ENCODE measurements at regions not wholly inside any gene's neighbourhood (a gene's known extent, or its start where the extent isn't known, plus 50 kb on each side); places are given as distances from the start of the nearest gene placed in this dataset.
"Not testable (repeated sequence)": the region's sequence is repeated elsewhere in the genome, so short reads cannot be mapped to it uniquely, and the experiment has no call there.

DNA sequence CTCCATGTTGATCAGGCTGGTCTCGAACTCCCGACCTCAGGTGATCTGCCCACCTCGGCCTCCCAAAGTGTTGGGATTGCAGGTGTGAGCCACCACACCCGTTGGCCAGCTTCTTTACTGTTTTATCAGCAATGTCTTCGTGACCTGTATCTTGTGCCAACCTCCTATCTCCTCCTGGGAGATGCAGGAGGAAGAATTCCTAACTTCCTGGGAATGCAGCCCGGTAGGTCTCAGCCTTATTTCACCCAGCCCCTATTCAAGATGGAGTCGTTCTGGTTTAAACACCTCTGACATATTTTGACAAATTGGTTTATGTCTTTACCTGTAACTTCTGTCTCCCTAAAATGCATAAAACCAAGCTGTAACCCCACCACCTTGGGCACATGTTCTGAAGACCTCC, 491.3 kb upstream of the AUTS2 start:
- TF ChIP-seq, protein P1, sequence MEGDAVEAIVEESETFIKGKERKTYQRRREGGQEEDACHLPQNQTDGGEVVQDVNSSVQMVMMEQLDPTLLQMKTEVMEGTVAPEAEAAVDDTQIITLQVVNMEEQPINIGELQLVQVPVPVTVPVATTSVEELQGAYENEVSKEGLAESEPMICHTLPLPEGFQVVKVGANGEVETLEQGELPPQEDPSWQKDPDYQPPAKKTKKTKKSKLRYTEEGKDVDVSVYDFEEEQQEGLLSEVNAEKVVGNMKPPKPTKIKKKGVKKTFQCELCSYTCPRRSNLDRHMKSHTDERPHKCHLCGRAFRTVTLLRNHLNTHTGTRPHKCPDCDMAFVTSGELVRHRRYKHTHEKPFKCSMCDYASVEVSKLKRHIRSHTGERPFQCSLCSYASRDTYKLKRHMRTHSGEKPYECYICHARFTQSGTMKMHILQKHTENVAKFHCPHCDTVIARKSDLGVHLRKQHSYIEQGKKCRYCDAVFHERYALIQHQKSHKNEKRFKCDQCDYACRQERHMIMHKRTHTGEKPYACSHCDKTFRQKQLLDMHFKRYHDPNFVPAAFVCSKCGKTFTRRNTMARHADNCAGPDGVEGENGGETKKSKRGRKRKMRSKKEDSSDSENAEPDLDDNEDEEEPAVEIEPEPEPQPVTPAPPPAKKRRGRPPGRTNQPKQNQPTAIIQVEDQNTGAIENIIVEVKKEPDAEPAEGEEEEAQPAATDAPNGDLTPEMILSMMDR (conservative IDR thresholded peaks at IDR 0.05; ENCODE audit: low read depth, low read length) = not testable (repeated sequence)
- not testable (repeated sequence) for TF ChIP-seq EZH2phosphoT487 (IDR thresholded peaks at IDR 0.05; ENCODE audit: borderline replicate concordance, low read length)
